Neural progenitor cell (in vitro differentiated cells): ENCODE measurements at regions not wholly inside any gene's neighbourhood (a gene's known extent, or its start where the extent isn't known, plus 50 kb on each side); places are given as distances from the start of the nearest gene placed in this dataset.

Experiments used
- DNase-seq: peaks from one replicate; pipeline ENCODE4 v3.0.0-alpha.2; 2016; ENCODE audit warnings: low spot score
- H2AFZ ChIP-seq: fragments of 200-600 bp; sonication (generic); replicated peaks from 2 replicates; pipeline ENCODE4 v1.6.1; 2016; ENCODE audit warnings: antibody characterized with exemption
- H3F3A ChIP-seq: fragments of 200-600 bp; sonication (generic); 2 replicates; pipeline ENCODE4 v1.6.1; 2016; ENCODE audit warnings: antibody characterized with exemption, low read depth
- H3K27ac ChIP-seq: fragments of 200-600 bp; sonication (generic); 2 replicates; pipeline ENCODE4 v1.5.1; 2016; ENCODE audit warnings: mild to moderate bottlenecking
- H3K27me3 ChIP-seq: fragments of 200-600 bp; sonication (generic); 2 replicates; pipeline ENCODE4 v1.6.1; 2016; ENCODE audit warnings: mild to moderate bottlenecking, moderate library complexity
- H3K36me3 ChIP-seq: fragments of 200-600 bp; sonication (generic); 2 replicates; pipeline ENCODE4 v1.5.1; 2016
- H3K4me1 ChIP-seq: fragments of 200-600 bp; sonication (generic); 2 replicates; pipeline ENCODE4 v1.6.1; 2016; ENCODE audit warnings: mixed run types
- H3K4me2 ChIP-seq: fragments of 200-600 bp; sonication (generic); 2 replicates; pipeline ENCODE4 v1.6.1; 2016
- H3K4me3 ChIP-seq: fragments of 200-600 bp; sonication (generic); 2 replicates; pipeline ENCODE4 v1.5.1; 2016
- H3K79me2 ChIP-seq: fragments of 200-600 bp; sonication (generic); 2 replicates; pipeline ENCODE4 v1.6.1; 2016; ENCODE audit warnings: low read depth
- H3K9ac ChIP-seq: fragments of 200-600 bp; sonication (generic); 2 replicates; pipeline ENCODE4 v1.6.1; 2016
- H3K9me3 ChIP-seq: fragments of 200-600 bp; sonication (generic); 2 replicates; pipeline ENCODE4 v1.5.1; 2016; ENCODE audit warnings: low read depth
- H4K20me1 ChIP-seq: fragments of 200-600 bp; sonication (generic); 2 replicates; pipeline ENCODE4 v1.6.1; 2016; ENCODE audit warnings: low read depth
- H3K27ac Mint-ChIP-seq: 3 replicates; pipeline ENCODE4 v1.8.0; 2021; ENCODE audit warnings: mixed read lengths
- H3K27me3 Mint-ChIP-seq: 2 replicates; pipeline ENCODE4 v1.8.0; 2022; ENCODE audit warnings: low read depth, mild to moderate bottlenecking, inconsistent platforms, moderate library complexity, mixed read lengths; ENCODE audit not compliant: insufficient read depth
- H3K36me3 Mint-ChIP-seq: 3 replicates; pipeline ENCODE4 v1.8.0; 2021; ENCODE audit warnings: mixed read lengths
- H3K4me1 Mint-ChIP-seq: 3 replicates; pipeline ENCODE4 v1.8.0; 2021; ENCODE audit warnings: mixed read lengths
- H3K4me3 Mint-ChIP-seq: 3 replicates; pipeline ENCODE4 v1.8.0; 2021; ENCODE audit warnings: mild to moderate bottlenecking, moderate library complexity, mixed read lengths
- H3K9me3 Mint-ChIP-seq: 3 replicates; pipeline ENCODE4 v1.8.0; 2020; ENCODE audit warnings: mixed read lengths
- EZH2 ChIP-seq: fragments of 200-600 bp; sonication (generic); IDR thresholded peaks from 2 replicates; pipeline ENCODE4 v1.6.1; 2017; ENCODE audit warnings: antibody characterized with exemption, mild to moderate bottlenecking, moderate library complexity
- EZH2phosphoT487 ChIP-seq: fragments of 200-600 bp; sonication (generic); IDR thresholded peaks from 2 replicates; pipeline ENCODE4 v1.6.1; 2017; ENCODE audit warnings: antibody characterized with exemption
- TF ChIP-seq, protein P1 (sequence below): fragments of 200-600 bp; sonication (generic); IDR thresholded peaks from 2 replicates; pipeline ENCODE4 v1.5.1; 2017; ENCODE audit warnings: antibody characterized with exemption, mild to moderate bottlenecking

GRCh38 chr13:99118179-99118578, 82.5 kb upstream of the UBAC2 start:
- Histone ChIP-seq H2AFZ (peak overlapping the region; percentile 39), H3K27ac (no peak overlapping the region), H3K36me3 (no peaks in the 10 kb centered on the region), H3K4me3 (no peak overlapping the region), H3K4me1 (no peaks in the 10 kb centered on the region), H3K79me2 (no peaks in the 10 kb centered on the region), H3K9ac (no peak overlapping the region), H3K9me3 (no peaks in the 10 kb centered on the region), H4K20me1 (no peaks in the 10 kb centered on the region), H3K27me3 (no peaks in the 10 kb centered on the region), H3K4me2 (no peak overlapping the region), H3F3A (no peaks in the 10 kb centered on the region)
- H3K4me3 Mint-ChIP-seq: no peak overlapping the region
- H3K9me3 Mint-ChIP-seq: no peaks in the 10 kb centered on the region
- DNase-seq: no peak
- no peak overlapping the region for H3K27ac Mint-ChIP-seq
- no peaks in the 10 kb centered on the region for H3K4me1 Mint-ChIP-seq
- TF ChIP-seq EZH2 (no peak), EZH2phosphoT487 (no peak)
- TF ChIP-seq, protein P1, sequence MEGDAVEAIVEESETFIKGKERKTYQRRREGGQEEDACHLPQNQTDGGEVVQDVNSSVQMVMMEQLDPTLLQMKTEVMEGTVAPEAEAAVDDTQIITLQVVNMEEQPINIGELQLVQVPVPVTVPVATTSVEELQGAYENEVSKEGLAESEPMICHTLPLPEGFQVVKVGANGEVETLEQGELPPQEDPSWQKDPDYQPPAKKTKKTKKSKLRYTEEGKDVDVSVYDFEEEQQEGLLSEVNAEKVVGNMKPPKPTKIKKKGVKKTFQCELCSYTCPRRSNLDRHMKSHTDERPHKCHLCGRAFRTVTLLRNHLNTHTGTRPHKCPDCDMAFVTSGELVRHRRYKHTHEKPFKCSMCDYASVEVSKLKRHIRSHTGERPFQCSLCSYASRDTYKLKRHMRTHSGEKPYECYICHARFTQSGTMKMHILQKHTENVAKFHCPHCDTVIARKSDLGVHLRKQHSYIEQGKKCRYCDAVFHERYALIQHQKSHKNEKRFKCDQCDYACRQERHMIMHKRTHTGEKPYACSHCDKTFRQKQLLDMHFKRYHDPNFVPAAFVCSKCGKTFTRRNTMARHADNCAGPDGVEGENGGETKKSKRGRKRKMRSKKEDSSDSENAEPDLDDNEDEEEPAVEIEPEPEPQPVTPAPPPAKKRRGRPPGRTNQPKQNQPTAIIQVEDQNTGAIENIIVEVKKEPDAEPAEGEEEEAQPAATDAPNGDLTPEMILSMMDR: no peak
- H3K27me3 Mint-ChIP-seq: no peaks in the 10 kb centered on the region
- H3K36me3 Mint-ChIP-seq: no peaks in the 10 kb centered on the region

DNA sequence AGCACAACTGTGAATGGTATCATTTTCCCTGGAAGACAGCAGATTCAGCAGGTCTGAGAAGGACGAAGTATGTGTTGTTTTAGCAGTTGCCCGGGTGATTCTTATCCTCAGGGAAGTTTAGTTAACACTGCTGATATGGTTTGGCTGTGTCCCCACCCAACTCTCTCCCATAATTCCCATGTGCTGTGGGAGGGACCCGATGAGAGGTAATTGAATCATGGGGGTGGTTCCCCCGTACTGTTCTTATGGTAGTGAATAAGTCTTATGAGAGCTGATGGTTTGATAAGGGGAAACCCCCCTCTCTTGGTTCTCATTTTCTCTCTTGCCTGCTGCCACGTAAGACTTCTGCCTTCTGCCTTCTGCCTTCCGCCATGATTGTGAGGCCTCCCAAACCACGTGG, 81.0 kb upstream of the UBAC2 start:
- Histone ChIP-seq H3K27me3 (no peaks in the 10 kb centered on the region), H2AFZ (no peak overlapping the region), H3K4me1 (no peaks in the 10 kb centered on the region), H3K79me2 (no peaks in the 10 kb centered on the region), H4K20me1 (no peaks in the 10 kb centered on the region), H3K9ac (no peak overlapping the region), H3K27ac (no peak overlapping the region), H3K4me3 (no peak overlapping the region), H3K4me2 (no peak overlapping the region), H3K9me3 (no peaks in the 10 kb centered on the region), H3F3A (no peaks in the 10 kb centered on the region), H3K36me3 (no peaks in the 10 kb centered on the region)
- no peaks in the 10 kb centered on the region for H3K27me3 Mint-ChIP-seq
- H3K4me1 Mint-ChIP-seq: no peaks in the 10 kb centered on the region
- H3K9me3 Mint-ChIP-seq: no peaks in the 10 kb centered on the region
- no peak overlapping the region for H3K4me3 Mint-ChIP-seq
- H3K36me3 Mint-ChIP-seq: no peaks in the 10 kb centered on the region
- no peak overlapping the region for H3K27ac Mint-ChIP-seq
- TF ChIP-seq EZH2 (no peak), EZH2phosphoT487 (no peak)
- TF ChIP-seq, protein P1: no peak
- DNase-seq: no peak

- DNase-seq: no peak
- Histone ChIP-seq H3K9me3 (no peaks in the 10 kb centered on the region), H3K9ac (no peak overlapping the region), H3K79me2 (no peaks in the 10 kb centered on the region), H3K4me1 (no peaks in the 10 kb centered on the region), H3K36me3 (no peaks in the 10 kb centered on the region), H2AFZ (no peak overlapping the region), H3K27ac (no peak overlapping the region), H3F3A (no peaks in the 10 kb centered on the region), H3K4me2 (no peak overlapping the region), H3K27me3 (no peaks in the 10 kb centered on the region), H4K20me1 (no peaks in the 10 kb centered on the region), H3K4me3 (no peak overlapping the region)
- Mint-ChIP-seq H3K36me3 (no peaks in the 10 kb centered on the region), H3K4me3 (no peak overlapping the region), H3K9me3 (no peaks in the 10 kb centered on the region), H3K27ac (no peak overlapping the region), H3K27me3 (no peaks in the 10 kb centered on the region), H3K4me1 (no peaks in the 10 kb centered on the region)
- no peak for TF ChIP-seq EZH2phosphoT487
- TF ChIP-seq, protein P1: no peak
- no peak for TF ChIP-seq EZH2
Measured at GRCh38 chr13:99120751-99121150, 79.9 kb upstream of the UBAC2 start.

DNA sequence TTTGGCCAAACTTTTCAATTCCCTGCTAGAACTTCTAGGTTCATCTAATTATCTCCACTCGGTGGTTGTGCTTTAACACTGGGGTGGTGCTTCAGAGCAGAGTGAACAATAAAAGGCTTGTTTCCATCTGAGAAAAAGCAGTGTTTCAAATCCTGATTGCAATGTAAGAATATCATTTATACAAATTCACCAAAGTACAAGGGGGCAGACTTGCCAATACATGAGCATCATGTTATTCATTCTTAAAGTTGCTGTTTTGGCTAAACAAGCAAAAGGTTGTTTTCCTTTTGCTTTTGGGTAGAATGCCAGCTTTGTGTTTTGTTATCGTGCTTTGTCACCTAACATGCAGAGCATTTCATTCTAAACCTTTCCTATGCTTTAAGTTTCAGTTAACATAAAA, 78.5 kb upstream of the UBAC2 start:
- Histone ChIP-seq H3K4me3 (no peak overlapping the region), H3F3A (no peaks in the 10 kb centered on the region)
- no peak overlapping the region for H3K4me3 Mint-ChIP-seq

More for the DNA sequence above, 78.5 kb upstream of the UBAC2 start:
- H3K27me3 Mint-ChIP-seq: no peaks in the 10 kb centered on the region
- no peaks in the 10 kb centered on the region for H3K4me1 Mint-ChIP-seq
- Histone ChIP-seq H3K27ac (no peak overlapping the region), H3K27me3 (no peaks in the 10 kb centered on the region), H3K9ac (no peak overlapping the region), H3K4me2 (no peak overlapping the region), H3K9me3 (no peaks in the 10 kb centered on the region), H4K20me1 (no peaks in the 10 kb centered on the region), H3K79me2 (no peaks in the 10 kb centered on the region), H3K36me3 (no peaks in the 10 kb centered on the region), H3K4me1 (no peaks in the 10 kb centered on the region), H2AFZ (peak overlapping the region; percentile 77)
- H3K9me3 Mint-ChIP-seq: no peaks in the 10 kb centered on the region
- no peaks in the 10 kb centered on the region for H3K36me3 Mint-ChIP-seq
- no peak for DNase-seq
- H3K27ac Mint-ChIP-seq: no peak overlapping the region
- TF ChIP-seq, protein P1: no peak
- TF ChIP-seq EZH2phosphoT487 (no peak), EZH2 (no peak)
